ENCODE measurements at regions not wholly inside any gene's neighbourhood (a gene's known extent, or its start where the extent isn't known, plus 50 kb on each side); places are given as distances from the start of the nearest gene placed in this dataset.

DNA sequence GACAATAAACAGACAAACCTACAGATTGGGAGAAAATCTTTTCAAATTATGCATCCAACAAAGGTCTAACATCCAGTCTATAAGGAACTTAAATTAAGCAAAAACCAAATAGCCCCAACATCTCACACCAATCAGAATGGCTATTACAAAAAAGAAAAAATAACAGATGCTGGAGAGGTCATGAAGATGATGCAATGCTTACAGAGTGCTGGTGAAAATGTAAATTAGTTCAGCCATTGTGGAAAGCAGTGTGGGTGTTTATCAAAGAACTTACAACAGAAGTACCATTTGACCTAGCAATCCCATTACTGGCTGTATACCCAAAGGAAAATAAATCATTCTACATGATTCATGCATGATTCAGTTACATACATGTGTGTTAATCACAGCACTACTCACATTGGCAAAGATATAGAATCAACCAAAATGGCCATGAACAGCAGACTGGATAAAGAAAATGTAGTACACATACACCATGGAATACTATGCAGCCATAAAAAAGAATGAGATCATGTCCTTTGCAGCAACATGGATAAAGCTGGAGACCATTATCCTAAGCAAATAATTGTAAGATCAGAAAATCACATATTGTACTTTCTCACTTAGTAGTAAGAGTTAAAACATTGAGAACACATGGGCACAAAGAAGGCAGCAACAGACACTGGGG lies 223.9 kb upstream of the WSB1 start:
- Histone ChIP-seq H3K27ac (ENCODE audit: extremely low read depth, low read depth, low read length) (no peak overlapping the region), H3K9me1 (ENCODE audit: control insufficient read depth, insufficient read depth, low read length) (no peaks in the 10 kb centered on the region), H3K36me3 (ENCODE audit: control insufficient read depth, insufficient read depth, low read length) (peaks cover 77% of the 10 kb centered on the region), H3K4me2 (ENCODE audit: insufficient read depth, low read length) (no peak overlapping the region), H4K20me1 (replicated peaks; ENCODE audit: control insufficient read depth, insufficient read depth, low read length) (no peaks in the 10 kb centered on the region), H3K79me2 (ENCODE audit: control insufficient read depth, insufficient read depth, low read length) (no peaks in the 10 kb centered on the region), H2AFZ (ENCODE audit: low read depth, low read length) (no peak overlapping the region), H3K4me3 (no peak overlapping the region), H3K9me3 (replicated peaks; ENCODE audit: control insufficient read depth, insufficient read depth, low read depth, low read length) (no peaks in the 10 kb centered on the region), H3K4me1 (replicated peaks in 1 of 2; ENCODE audit: control insufficient read depth in 2 of 2, insufficient read depth in 2 of 2, low read length in 2 of 2) (no peaks in the 10 kb centered on the region; a peak in 1 of 5 replicates), H3K27me3 (ENCODE audit: control insufficient read depth in 2 of 2, insufficient read depth in 2 of 2, low read length in 2 of 2) (no peaks in the 10 kb centered on the region), H3K9ac (ENCODE audit: insufficient read depth in 1 of 2, low read depth in 2 of 2, low read length in 2 of 2) (no peak overlapping the region)
- FAIRE-seq (no peak), ATAC-seq (no peak), DNase-seq (ENCODE audit: extremely low read depth in 1 of 4, low spot score in 3 of 4) (no peak)
- ChIA-PET POLR2A (no interaction called here), CTCF (ENCODE audit: low intra/inter-chr PET ratio) (no interaction called here)
- TF ChIP-seq RBM25 (IDR thresholded peaks at IDR 0.05; ENCODE audit: low read depth, low read length, severe bottlenecking) (peak; percentile 27), CEBPG (CRISPR knock-in tag; IDR thresholded peaks at IDR 0.05) (peak; percentile 45; the same call in 1 of the 2 replicates), CEBPG (tag; conservative IDR thresholded peaks at IDR 0.05 in 1 of 2, IDR thresholded peaks at IDR 0.05 in 1 of 2) (peak; percentile 72 to 85), ZNF589 (CRISPR knock-in tag; IDR thresholded peaks at IDR 0.05; ENCODE audit: low read depth) (no peak), SAFB (IDR thresholded peaks at IDR 0.05; ENCODE audit: borderline replicate concordance, low read depth, low read length) (no peak), HSF4 (CRISPR knock-in tag; IDR thresholded peaks at IDR 0.05; ENCODE audit: borderline replicate concordance) (no peak), ZNF146 (CRISPR knock-in tag; IDR thresholded peaks at IDR 0.05; ENCODE audit: unreplicated experiment) (peak; percentile 94), TSC22D4 (tag; IDR thresholded peaks at IDR 0.05) (no peak), NR2C1 (IDR thresholded peaks at IDR 0.05) (peak; percentile 11; the same call in 1 of the 2 replicates), NR2C1 (tag; IDR thresholded peaks at IDR 0.05) (no peak), ZBED1 (IDR thresholded peaks at IDR 0.05) (no peak), CEBPB (tag; IDR thresholded peaks at IDR 0.05) (peak; percentile 69), ATF4 (CRISPR knock-in tag; IDR thresholded peaks at IDR 0.05) (peak; percentile 67), ATF3 (IDR thresholded peaks at IDR 0.05) (peak; percentile 83), ATF3 (CRISPR knock-in tag; conservative IDR thresholded peaks at IDR 0.05) (no peak)
- TF ChIP-seq, protein P1, sequence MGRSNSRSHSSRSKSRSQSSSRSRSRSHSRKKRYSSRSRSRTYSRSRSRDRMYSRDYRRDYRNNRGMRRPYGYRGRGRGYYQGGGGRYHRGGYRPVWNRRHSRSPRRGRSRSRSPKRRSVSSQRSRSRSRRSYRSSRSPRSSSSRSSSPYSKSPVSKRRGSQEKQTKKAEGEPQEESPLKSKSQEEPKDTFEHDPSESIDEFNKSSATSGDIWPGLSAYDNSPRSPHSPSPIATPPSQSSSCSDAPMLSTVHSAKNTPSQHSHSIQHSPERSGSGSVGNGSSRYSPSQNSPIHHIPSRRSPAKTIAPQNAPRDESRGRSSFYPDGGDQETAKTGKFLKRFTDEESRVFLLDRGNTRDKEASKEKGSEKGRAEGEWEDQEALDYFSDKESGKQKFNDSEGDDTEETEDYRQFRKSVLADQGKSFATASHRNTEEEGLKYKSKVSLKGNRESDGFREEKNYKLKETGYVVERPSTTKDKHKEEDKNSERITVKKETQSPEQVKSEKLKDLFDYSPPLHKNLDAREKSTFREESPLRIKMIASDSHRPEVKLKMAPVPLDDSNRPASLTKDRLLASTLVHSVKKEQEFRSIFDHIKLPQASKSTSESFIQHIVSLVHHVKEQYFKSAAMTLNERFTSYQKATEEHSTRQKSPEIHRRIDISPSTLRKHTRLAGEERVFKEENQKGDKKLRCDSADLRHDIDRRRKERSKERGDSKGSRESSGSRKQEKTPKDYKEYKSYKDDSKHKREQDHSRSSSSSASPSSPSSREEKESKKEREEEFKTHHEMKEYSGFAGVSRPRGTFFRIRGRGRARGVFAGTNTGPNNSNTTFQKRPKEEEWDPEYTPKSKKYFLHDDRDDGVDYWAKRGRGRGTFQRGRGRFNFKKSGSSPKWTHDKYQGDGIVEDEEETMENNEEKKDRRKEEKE (IDR thresholded peaks at IDR 0.05; ENCODE audit: borderline replicate concordance in 1 of 2, control insufficient read depth in 1 of 2, low read depth in 2 of 2, low read length in 1 of 2): peak in 1 of 2 experiments; percentile 20; a peak in 1 of 4 replicates
- in situ Hi-C loops (cut with MboI): no loop called here
- BruUV-seq (replicated peaks): no TSS peak
- intact Hi-C loops (cut with micrococcal nuclease): no loop called here

All from K562 (cell line).